CD4-positive, alpha-beta T cell treated with Interferon gamma for 1 hour (primary cell): ENCODE measurements at regions not wholly inside any gene's neighbourhood (a gene's known extent, or its start where the extent isn't known, plus 50 kb on each side); places are given as distances from the start of the nearest gene placed in this dataset.

ENCODE experiments used
- DNase-seq: peaks from one replicate; pipeline ENCODE4 v3.0.0-alpha.2; 2020

GRCh38 chr13:107293924-107294323, 726.0 kb upstream of the ARGLU1 start:
- no peak for DNase-seq

DNA sequence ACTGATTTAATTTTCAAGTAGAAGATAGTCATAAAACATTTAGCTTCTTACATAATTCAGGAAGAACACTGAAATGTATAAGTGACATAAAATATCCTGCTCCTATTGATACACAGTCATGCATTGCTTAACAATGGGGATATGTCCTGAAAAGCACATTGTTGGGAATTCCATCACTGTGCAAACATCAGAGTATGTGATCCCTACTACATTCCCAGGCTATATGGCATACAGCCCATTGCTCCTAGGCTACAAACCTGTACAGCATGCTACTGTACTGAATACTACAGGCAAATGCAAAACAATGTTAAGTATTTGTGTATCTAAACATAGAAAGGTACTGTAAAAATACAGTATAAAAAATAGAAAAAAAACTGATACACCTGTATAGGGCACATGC, 723.9 kb upstream of the ARGLU1 start:
- DNase-seq, result no peak

GRCh38 chr13:107289540-107289939, 721.6 kb upstream of the ARGLU1 start:
- DNase-seq, result no peak

GRCh38 chr13:107284173-107284572, 716.2 kb upstream of the ARGLU1 start:
- DNase-seq, result no peak

- DNase-seq, result no peak
Measured at GRCh38 chr13:107277911-107278310, 710.0 kb upstream of the ARGLU1 start.

- no peak for DNase-seq
Measured at GRCh38 chr13:107276936-107277335, 709.0 kb upstream of the ARGLU1 start.

DNA sequence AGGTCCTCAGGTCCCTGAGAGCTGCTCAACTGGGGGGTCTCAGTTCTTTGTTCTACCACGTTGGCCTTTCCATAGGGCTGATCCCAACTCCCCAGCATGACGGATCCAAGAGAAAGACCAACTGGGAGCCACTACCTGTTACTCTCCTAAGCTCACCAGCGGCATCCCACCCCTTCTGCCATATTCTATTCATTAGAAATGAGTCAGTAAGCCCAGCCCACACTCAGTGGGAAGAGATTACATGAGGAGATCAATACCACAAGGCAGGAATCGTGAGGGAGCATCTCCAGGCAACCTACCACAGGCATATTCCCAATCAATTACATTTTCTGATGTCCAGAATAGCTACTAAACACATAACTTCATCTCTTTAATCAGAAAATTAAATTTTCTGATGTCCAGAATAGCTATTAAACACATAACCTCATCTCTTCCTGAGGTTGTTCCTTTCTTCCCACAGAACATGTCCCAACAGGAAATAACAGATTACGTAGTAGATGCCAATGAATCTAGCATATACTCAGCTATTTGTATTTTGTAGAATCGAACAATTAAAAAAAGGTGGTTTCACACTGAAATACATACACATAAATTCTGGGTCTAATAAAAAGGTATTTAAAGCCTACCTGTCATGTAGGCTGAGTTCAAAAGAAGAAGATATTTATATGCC, 708.1 kb upstream of the ARGLU1 start:
- no peak for DNase-seq

DNA sequence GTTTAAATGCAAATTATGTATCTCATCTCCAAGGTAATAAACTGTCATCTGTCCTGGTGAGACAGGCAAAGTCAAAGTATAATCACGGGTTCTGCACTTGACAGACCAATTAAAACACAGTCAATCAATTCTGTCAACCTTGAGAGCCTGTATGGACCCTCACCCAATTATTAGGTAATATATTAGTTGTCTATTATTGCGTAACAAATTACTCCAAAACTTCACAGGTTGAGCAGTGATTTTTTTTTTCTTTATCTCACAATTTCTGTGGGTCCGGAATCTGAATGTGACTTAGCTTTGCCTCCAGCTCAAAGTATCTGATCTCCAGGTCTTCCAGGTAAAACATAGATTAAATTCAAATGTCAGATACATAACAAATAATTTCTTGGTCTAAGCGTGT, 707.4 kb upstream of the ARGLU1 start:
- DNase-seq, result no peak

DNA sequence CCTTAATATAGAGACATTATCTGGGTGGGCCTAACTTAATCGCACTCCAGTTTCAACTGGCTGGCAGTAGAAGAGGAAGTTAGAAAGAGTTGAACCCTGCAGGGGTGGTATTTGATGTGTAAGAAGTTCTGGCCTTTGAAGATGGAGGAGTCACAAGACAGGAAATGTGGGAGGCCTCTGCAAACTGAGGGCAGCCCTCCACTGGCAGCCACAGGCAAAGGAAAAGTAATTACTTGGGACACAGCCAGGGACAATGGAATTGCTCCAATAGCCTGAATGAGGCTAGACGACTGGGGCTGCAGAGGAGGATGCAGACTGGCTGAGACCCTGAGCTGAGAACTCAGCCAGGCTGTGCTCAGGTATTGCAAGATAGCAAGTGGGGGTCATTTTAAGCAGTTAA, 703.3 kb upstream of the ARGLU1 start:
- DNase-seq, result no peak

- no peak for DNase-seq
Measured at GRCh38 chr13:107266657-107267056, 698.7 kb upstream of the ARGLU1 start.

GRCh38 chr13:107258599-107259187, 690.8 kb upstream of the ARGLU1 start:
- DNase-seq, result no peak

GRCh38 chr13:107254392-107254791, 686.5 kb upstream of the ARGLU1 start:
- no peak for DNase-seq

DNA sequence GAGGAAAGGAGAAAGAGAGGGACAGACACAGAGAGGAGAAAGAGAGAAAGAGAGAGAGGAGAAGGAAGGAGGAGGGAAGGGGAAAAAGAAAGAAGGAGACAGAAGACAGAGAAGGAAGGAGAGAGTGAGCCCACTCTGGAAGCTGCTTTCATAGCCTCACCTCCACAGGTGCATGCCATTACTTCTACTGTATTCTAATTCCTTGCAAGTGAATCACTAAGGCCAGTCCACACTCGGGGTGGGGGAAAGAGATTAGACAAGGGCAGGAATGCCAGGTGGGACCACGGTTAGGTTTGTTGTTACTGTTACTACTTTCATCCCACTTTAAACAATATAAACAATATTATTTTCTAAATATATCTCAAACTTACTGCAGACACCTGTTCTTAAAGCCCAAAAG, 684.5 kb upstream of the ARGLU1 start:
- no peak for DNase-seq

DNA sequence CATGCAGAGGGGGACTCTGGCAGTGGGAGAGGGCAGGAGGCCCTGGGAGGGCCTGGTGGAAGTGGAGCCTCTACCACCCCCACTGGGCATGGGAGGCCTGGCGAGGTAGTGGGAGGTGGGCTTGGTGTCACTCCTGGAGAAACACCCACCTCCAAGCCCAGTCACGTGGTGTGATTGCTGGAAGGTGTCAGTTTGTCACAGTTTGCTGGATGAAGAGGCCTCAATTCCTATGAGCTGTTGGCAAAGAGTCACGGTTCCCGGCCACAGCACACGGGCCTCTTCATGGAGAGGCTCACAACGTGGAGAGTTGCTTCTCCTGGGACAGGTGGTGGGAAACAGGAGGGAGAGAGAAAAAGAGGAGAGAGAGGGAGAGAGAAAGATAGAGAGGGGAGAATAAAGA, 684.1 kb upstream of the ARGLU1 start:
- no peak for DNase-seq

DNA sequence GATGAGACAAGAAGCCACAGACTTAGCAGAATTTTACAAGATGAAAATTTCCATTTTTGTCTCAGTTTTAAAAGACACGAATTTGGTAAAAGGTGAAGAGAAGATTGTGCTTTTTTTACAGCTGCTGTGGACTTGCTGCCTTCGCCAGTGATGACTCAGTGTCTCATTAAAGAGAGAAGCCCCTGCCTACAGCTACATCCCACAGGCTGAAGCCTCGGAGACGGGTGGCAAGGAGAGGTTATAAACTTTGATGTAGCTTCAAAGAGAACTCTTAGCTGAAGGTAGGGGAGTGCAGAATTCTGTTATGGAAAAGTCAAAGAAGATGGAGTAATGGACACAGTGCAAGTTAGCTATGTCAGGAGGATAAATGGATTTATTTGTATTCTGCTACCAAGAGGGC, 683.4 kb upstream of the ARGLU1 start:
- no peak for DNase-seq

- no peak for DNase-seq
Measured at GRCh38 chr13:107250628-107251027, 682.7 kb upstream of the ARGLU1 start.

DNA sequence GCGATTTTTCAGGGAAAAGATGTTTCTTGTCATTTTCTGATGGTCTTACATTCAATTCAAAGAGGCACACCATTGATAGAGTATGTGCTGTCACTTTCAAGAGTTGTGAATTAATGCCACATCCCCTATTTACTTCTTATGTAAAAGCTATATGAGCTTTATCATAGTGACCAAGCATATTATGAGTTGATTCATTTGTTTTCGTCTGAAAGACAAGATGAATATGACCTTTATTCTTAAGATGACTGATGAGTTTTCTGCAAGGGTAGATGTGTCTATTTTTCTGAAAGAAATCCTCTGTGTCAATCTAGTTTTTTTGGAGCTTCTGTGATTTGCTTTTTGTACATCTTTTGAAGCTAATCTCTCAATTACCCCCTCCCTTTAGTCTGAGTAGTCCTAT, 676.3 kb upstream of the ARGLU1 start:
- no peak for DNase-seq

- DNase-seq, result no peak
Measured at GRCh38 chr13:107242138-107242537, 674.2 kb upstream of the ARGLU1 start.

- DNase-seq, result no peak
Measured at GRCh38 chr13:107241381-107241780, 673.4 kb upstream of the ARGLU1 start.

DNA sequence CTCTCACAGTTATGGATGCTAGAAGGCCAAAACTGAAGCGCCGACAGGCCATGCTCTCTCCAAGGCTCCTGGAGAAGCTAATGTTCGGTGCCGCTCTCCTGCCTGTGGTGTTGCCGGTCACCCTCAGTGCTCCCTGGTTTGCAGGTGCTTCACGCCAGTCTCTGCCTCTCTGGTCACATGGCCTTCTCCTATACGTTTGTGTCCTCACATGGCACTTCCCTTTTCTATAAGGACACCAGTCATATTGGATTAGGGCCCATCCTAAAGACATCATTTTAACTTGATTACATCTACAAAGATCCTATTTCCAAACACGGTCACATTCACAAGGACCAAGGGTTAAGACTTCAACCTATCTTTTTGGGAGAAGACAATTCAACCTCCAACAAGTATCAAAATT, 671.3 kb upstream of the ARGLU1 start:
- DNase-seq, result no peak

GRCh38 chr13:107238262-107238981, 670.5 kb upstream of the ARGLU1 start:
- no peak for DNase-seq

- DNase-seq, result no peak
Measured at GRCh38 chr13:107234319-107235073, 666.6 kb upstream of the ARGLU1 start.

DNA sequence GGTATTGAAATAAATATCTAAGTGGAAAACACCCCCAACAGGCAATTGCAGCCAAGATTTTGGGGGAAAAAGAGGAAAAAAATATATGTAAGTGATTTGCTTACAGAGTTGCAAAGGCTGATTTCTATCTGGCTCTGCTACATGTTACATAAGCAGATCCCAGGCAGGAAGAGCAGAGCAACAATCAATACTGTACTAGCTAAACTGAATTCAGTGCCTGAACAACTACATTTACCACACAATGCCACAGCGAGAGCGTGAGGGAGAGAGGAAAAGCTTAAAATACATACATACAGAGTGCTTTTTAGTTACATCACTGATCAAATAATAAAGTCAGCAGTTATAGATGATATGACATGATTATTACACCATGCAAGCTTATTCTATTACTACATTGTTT, 665.6 kb upstream of the ARGLU1 start:
- no peak for DNase-seq

GRCh38 chr13:107231944-107232343, 664.0 kb upstream of the ARGLU1 start:
- no peak for DNase-seq
